ENCODE measurements at regions not wholly inside any gene's neighbourhood (a gene's known extent, or its start where the extent isn't known, plus 50 kb on each side); places are given as distances from the start of the nearest gene placed in this dataset.

DNA sequence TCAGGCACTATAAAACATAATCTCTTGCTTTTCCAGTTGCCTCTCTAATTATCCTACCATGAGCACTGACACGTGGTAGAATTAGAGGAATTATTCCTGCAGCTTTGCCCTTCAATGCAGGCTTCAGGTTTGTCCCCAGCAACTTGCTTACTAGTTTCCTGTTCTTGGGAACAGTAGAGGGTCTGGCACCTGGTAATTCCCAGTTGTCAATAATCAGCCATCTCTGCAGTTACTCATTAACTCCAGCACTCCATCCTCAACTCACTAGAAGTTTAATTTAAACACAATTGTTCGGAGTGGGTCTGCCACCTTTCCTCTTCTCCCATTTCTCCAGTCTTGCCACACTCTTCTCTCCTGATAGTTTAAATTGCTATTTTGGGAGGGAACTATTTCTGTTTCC is 324.3 kb upstream of the KIAA1217 start:
- TF ChIP-seq EZH2 (IDR thresholded peaks at IDR 0.05; ENCODE audit: insufficient read depth, poor library complexity, severe bottlenecking): no peak
- TF ChIP-seq EZH2phosphoT487 (IDR thresholded peaks at IDR 0.05; ENCODE audit: insufficient read depth, low read depth): no peak

All from GM23248 (cell line).